PC-9 (cell line): ENCODE measurements at regions not wholly inside any gene's neighbourhood (a gene's known extent, or its start where the extent isn't known, plus 50 kb on each side); places are given as distances from the start of the nearest gene placed in this dataset.

Experiments used
- BruUV-seq: library from RNA; stranded (reverse); fragments of 400-500 nt; replicated peaks from 2 replicates; lab custom pipeline; 2021; lab: Mats Ljungman, UMichigan
- CTCF ChIA-PET: fragments of 300-600 bp; sonication (Branson Sonifier 250); formaldehyde crosslinking; loops from one replicate; lab custom pipeline; 2022; ENCODE audit warnings: antibody characterized with exemption; lab: Charles Lee
- POLR2A ChIA-PET: fragments of 300-600 bp; sonication (Branson Sonifier 250); formaldehyde crosslinking; loops from one replicate; lab custom pipeline; 2022; ENCODE audit warnings: antibody characterized with exemption; ENCODE audit not compliant: unreplicated experiment; lab: Charles Lee
- DNase-seq, 2 experiments: peaks; one replicate each; pipeline versions ENCODE4 v3.0.0 to v3.0.0-alpha.2; 2015 to 2022; ENCODE audit warnings: mixed read lengths in 1 of 2
- H2AFZ ChIP-seq: fragments of 200-600 bp; sonication (generic); 2 replicates; pipeline ENCODE4 v1.8.1; 2017; ENCODE audit warnings: antibody characterized with exemption
- H3F3A ChIP-seq: fragments of 200-600 bp; sonication (generic); 2 replicates; pipeline ENCODE4 v1.8.1; 2017; ENCODE audit warnings: antibody characterized with exemption, mild to moderate bottlenecking, low read depth; ENCODE audit not compliant: insufficient read depth
- H3K27ac ChIP-seq: fragments of 200-600 bp; sonication (generic); 2 replicates; pipeline ENCODE4 v1.6.1; 2016; ENCODE audit warnings: mixed run types
- H3K27me3 ChIP-seq: fragments of 200-600 bp; sonication (generic); 2 replicates; pipeline ENCODE4 v1.6.1; 2016; ENCODE audit warnings: low read depth, mixed run types; ENCODE audit not compliant: insufficient read depth
- H3K36me3 ChIP-seq: fragments of 200-600 bp; sonication (generic); 2 replicates; pipeline ENCODE4 v1.6.1; 2016; ENCODE audit warnings: low read depth, mixed run types
- H3K4me1 ChIP-seq: fragments of 200-600 bp; sonication (generic); replicated peaks from 2 replicates; pipeline ENCODE4 v1.6.1; 2016; ENCODE audit warnings: mixed run types; ENCODE audit not compliant: insufficient read depth
- H3K4me2 ChIP-seq: fragments of 200-600 bp; sonication (generic); 2 replicates; pipeline ENCODE4 v1.6.1; 2017; ENCODE audit warnings: mixed run types
- H3K4me3 ChIP-seq: fragments of 200-600 bp; sonication (generic); 2 replicates; pipeline ENCODE4 v1.6.1; 2016; ENCODE audit warnings: mixed run types
- H3K79me2 ChIP-seq: fragments of 200-600 bp; sonication (generic); 2 replicates; pipeline ENCODE4 v1.6.1; 2017; ENCODE audit warnings: low read depth, mixed run types
- H3K9me2 ChIP-seq: fragments of 200-600 bp; sonication (generic); 2 replicates; pipeline ENCODE4 v1.8.1; 2017; ENCODE audit warnings: mild to moderate bottlenecking; ENCODE audit not compliant: insufficient read depth
- H3K9me3 ChIP-seq: fragments of 200-600 bp; sonication (generic); 2 replicates; pipeline ENCODE4 v1.8.1; 2016; ENCODE audit warnings: low read depth; ENCODE audit not compliant: insufficient read depth
- H4K20me1 ChIP-seq: fragments of 200-600 bp; sonication (generic); 2 replicates; pipeline ENCODE4 v1.8.1; 2017; ENCODE audit not compliant: insufficient read depth
- EZH2 ChIP-seq: fragments of 200-600 bp; sonication (generic); IDR thresholded peaks from 2 replicates; pipeline ENCODE4 v1.8.0; 2017; ENCODE audit warnings: antibody characterized with exemption, low read depth
- intact Hi-C: fragments of 100-400 bp; cut with micrococcal nuclease; formaldehyde crosslinking; loops from one replicate; pipeline ENCODE4 v1.10.0; 2022; ENCODE audit not compliant: unreplicated experiment
- TF ChIP-seq, protein P1 (sequence below): fragments of 200-600 bp; sonication (generic); conservative IDR thresholded peaks from 2 replicates; pipeline ENCODE4 v1.6.1; 2017; ENCODE audit warnings: mixed run types, antibody characterized with exemption, mild to moderate bottlenecking, moderate library complexity

DNA sequence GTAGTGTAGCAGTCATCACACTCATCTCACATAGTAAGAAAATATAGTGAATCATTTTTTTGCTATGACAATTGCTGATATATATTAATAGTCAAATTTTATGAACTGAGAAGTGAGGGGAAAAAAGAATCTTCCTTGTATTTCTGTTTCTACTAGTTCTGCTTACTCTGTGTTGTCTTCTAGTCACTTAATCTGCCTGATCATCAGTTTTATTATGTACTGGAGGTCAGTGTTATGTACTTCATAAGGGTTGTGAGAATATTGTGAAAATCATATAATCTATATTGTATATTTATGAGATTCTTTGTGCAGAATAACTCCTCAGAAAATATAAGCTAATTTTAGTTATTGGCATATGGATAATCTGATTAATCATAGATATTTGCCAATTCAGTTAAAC is 546.9 kb upstream of the RIOK2 start:
- Histone ChIP-seq H3K79me2 (no peaks in the 10 kb centered on the region), H3K27me3 (no peaks in the 10 kb centered on the region), H3K9me2 (no peaks in the 10 kb centered on the region), H3K9me3 (no peaks in the 10 kb centered on the region), H3K4me3 (no peak overlapping the region), H3K4me2 (no peak overlapping the region), H2AFZ (no peak overlapping the region), H3F3A (no peaks in the 10 kb centered on the region), H3K27ac (no peak overlapping the region), H4K20me1 (no peaks in the 10 kb centered on the region), H3K4me1 (no peaks in the 10 kb centered on the region), H3K36me3 (no peaks in the 10 kb centered on the region)
- intact Hi-C loops, result no loop called here
- no peak for DNase-seq
- CTCF ChIA-PET, result no interaction called here
- POLR2A ChIA-PET, result no interaction called here
- TF ChIP-seq EZH2, result no peak
- TF ChIP-seq, protein P1, sequence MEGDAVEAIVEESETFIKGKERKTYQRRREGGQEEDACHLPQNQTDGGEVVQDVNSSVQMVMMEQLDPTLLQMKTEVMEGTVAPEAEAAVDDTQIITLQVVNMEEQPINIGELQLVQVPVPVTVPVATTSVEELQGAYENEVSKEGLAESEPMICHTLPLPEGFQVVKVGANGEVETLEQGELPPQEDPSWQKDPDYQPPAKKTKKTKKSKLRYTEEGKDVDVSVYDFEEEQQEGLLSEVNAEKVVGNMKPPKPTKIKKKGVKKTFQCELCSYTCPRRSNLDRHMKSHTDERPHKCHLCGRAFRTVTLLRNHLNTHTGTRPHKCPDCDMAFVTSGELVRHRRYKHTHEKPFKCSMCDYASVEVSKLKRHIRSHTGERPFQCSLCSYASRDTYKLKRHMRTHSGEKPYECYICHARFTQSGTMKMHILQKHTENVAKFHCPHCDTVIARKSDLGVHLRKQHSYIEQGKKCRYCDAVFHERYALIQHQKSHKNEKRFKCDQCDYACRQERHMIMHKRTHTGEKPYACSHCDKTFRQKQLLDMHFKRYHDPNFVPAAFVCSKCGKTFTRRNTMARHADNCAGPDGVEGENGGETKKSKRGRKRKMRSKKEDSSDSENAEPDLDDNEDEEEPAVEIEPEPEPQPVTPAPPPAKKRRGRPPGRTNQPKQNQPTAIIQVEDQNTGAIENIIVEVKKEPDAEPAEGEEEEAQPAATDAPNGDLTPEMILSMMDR, result no peak
- no TSS peak for BruUV-seq

DNA sequence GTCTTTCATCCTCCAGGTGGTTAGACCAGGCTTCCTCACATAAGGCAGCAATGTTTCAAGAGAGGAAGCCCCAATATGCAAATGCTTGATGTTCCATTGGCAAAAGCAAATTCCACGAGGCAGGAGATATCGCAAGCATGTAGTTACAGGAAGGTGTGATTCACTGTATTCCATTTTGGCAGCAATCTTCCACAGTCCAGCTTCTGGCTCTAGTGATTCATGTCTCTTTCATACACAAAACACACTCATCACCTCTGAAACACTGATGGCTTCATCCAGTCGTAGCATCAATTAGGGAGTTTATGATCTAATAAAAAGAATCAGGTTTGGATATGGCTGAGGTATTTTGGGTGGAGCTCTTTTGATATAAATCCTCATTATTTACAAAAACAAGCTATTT is 552.2 kb upstream of the RIOK2 start:
- Histone ChIP-seq H3F3A (no peaks in the 10 kb centered on the region), H3K27ac (no peak overlapping the region), H4K20me1 (no peaks in the 10 kb centered on the region), H3K4me1 (no peaks in the 10 kb centered on the region), H3K4me3 (no peak overlapping the region), H3K27me3 (no peaks in the 10 kb centered on the region), H3K36me3 (no peaks in the 10 kb centered on the region), H3K9me3 (no peaks in the 10 kb centered on the region), H2AFZ (no peak overlapping the region), H3K79me2 (no peaks in the 10 kb centered on the region), H3K9me2 (no peaks in the 10 kb centered on the region), H3K4me2 (no peak overlapping the region)
- no peak for DNase-seq
- intact Hi-C loops, result no loop called here
- BruUV-seq, result no TSS peak
- CTCF ChIA-PET, result no interaction called here
- POLR2A ChIA-PET, result no interaction called here
- TF ChIP-seq, protein P1, result no peak
- TF ChIP-seq EZH2, result no peak

DNA sequence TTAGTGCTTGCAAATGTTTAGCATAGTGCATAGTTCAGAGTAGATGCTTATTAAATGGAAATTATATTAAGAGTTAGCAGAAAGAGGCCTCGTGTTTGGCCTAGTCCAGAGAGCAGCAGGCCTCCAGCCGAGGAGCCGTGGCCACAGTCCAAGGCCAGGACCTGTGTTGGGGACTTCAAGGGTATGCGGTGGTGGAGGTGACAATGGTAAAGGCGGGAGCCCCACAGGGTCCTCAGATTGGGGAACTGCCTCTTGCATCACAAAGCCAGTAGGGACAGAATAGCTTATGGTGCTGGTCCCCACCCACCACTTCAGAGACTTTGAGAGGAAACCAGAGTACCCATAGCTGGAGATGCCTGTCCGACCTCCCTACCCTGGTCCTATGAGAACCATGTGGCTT is 554.6 kb upstream of the RIOK2 start:
- no peaks in the 10 kb centered on the region for H4K20me1 ChIP-seq
- no peak overlapping the region for H3K4me3 ChIP-seq
- CTCF ChIA-PET, result no interaction called here
- no peak for DNase-seq
- intact Hi-C loops, result no loop called here
- no peaks in the 10 kb centered on the region for H3K79me2 ChIP-seq
- no peak overlapping the region for H2AFZ ChIP-seq
- no peak for TF ChIP-seq EZH2
- TF ChIP-seq, protein P1, result no peak
- no peaks in the 10 kb centered on the region for H3K9me2 ChIP-seq
- no peak overlapping the region for H3K27ac ChIP-seq
- POLR2A ChIA-PET, result no interaction called here
- no peaks in the 10 kb centered on the region for H3K36me3 ChIP-seq
- H3F3A ChIP-seq, result no peaks in the 10 kb centered on the region
- BruUV-seq, result no TSS peak
- no peaks in the 10 kb centered on the region for H3K4me1 ChIP-seq
- no peaks in the 10 kb centered on the region for H3K27me3 ChIP-seq
- no peaks in the 10 kb centered on the region for H3K9me3 ChIP-seq
- H3K4me2 ChIP-seq, result no peak overlapping the region
